GM23248 (cell line): ENCODE measurements at regions not wholly inside any gene's neighbourhood (a gene's known extent, or its start where the extent isn't known, plus 50 kb on each side); places are given as distances from the start of the nearest gene placed in this dataset.

ENCODE experiments used
- EZH2 ChIP-seq: fragments of 200-600 bp; sonication (generic); IDR thresholded peaks from 2 replicates; pipeline ENCODE4 v1.6.1; 2018; ENCODE audit warnings: antibody characterized with exemption, mild to moderate bottlenecking; ENCODE audit not compliant: insufficient read depth, poor library complexity, severe bottlenecking
- EZH2phosphoT487 ChIP-seq: fragments of 200-600 bp; sonication (generic); IDR thresholded peaks from 2 replicates; pipeline ENCODE4 v1.6.1; 2018; ENCODE audit warnings: antibody characterized with exemption, moderate library complexity, mild to moderate bottlenecking, low read depth; ENCODE audit not compliant: insufficient read depth

- no peak for TF ChIP-seq EZH2phosphoT487
- no peak for TF ChIP-seq EZH2
Observed at GRCh38 chr13:64810750-64811149, 2419.4 kb downstream of the PCDH9 start.
